GM21528 (cell line): ENCODE measurements at regions not wholly inside any gene's neighbourhood (a gene's known extent, or its start where the extent isn't known, plus 50 kb on each side); places are given as distances from the start of the nearest gene placed in this dataset.
"Not testable (repeated sequence)": the region's sequence is repeated elsewhere in the genome, so short reads cannot be mapped to it uniquely, and the experiment has no call there.

Source experiments
- ATAC-seq: cut with Tn5 transposase; IDR thresholded peaks from one replicate; pipeline ENCODE4 v1.9.1; 2021; ENCODE audit warnings: mild to moderate bottlenecking, moderate library complexity; ENCODE audit not compliant: unreplicated experiment, low FRiP score

DNA sequence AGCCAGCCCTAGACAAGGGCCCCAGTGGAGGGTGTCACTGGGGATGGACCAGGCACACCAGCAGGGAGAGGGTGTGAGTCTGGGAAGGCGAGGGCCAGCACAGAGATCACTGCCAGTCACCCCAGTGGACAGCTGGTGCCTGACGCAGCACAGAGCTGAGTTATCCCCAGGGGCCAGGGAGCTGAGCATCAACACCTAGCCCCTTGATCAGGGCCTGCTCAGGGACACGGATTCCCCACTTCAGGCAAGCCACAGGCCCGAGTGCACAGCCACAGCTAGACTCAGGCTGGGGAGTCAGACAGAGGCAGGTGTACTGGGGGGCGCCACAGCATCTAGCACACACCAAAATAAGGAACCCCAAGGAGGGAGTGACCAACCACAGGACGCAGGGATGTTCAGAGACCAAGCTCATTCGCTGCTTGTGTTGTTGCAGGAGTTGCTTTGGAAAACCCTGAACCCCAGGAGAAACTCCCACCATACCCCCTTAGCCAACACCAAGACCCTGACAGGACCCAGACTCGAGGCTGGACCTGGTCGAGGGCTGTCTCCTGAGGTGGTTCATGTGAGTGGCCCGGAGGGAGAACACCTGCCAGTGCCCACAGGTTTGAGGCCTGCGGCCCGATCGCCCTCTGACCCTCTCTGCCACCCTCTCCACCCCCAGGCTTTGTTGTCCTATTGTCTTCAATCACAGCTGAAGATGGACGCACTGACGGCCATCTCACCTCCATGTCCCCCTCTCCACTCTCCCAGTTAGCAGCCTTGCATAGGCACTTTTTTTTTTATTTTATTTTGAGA is 146.8 kb downstream of the TPRA1 start:
- no peak for ATAC-seq

- ATAC-seq = no peak
Observed at GRCh38 chr3:127442506-127442905, 148.0 kb downstream of the TPRA1 start.

DNA sequence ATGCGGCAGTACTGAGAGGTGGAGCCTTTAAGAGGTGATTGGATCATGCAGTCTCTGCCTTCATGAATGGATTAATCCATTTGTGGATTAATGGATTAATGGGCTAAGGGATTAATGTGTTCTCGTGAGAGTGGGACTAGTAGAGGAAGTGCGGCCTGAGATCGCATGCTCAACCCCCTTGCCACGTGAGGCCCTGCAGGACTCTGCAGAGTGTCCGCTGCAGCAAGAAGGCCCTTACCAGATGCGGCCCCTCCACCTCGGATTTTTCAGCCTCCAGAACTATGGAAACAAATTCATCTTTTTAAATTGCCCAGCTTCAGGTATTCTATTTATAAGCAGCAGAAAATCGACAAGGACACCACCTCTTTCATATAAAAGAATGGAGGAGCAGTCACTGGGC is 148.8 kb downstream of the TPRA1 start:
- no peak for ATAC-seq

DNA sequence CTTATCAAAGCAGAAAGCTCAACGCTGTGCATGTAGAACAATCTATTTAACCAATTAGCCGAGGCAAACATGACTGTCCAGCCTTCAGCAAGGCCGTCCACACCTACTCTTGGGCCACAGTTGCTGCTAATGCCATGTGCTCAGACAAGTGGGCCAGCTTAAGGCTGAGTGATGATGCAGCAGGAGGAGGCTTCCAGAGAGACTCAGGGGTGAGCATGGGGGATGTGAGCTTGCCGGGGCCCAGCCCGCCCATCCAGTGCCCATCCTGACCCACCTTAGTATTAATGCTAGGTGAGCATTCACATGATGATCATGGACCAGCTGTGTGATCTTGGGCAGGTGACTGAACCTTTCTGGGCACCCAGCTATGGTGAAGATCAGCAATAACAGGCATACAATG is 150.1 kb downstream of the TPRA1 start:
- ATAC-seq = no peak

DNA sequence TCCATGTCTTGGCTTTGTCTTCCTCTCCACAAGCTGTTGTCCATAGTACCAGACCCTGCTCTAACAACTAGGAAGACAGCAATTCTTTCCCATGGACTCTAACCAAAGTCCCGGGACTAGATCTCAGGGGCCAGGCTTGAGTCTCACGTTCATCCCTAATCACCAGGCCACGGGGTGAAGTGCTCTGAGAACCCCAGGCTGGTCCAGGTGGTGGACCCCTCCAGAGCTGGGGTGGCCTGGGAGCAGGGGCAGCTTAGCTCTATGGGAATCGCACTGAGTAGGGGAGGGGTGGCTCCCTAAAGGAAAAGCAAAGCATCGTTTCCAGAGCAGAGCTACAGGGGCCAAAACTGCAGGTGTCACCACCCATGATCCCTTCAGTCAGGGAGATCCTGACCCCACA is 150.9 kb downstream of the TPRA1 start:
- ATAC-seq = no peak

DNA sequence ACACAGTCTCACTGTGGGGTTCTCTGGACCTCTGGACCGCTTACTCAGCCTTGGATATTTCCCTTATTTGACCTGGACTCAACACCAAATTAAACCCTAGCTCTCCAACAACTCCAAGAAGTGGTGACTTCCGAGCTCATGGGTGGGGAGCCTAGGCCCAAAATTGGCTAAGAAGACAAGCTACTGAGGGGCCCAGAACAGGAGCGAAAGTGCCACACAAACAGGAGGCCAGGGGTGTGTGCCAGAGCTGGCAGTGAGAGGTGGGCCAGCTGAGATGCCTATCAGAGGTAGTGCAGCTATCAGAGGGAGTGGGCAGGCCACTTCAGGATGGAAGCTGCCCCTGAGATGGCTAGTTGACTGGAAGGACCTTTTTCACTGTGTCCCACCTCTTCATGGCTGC is 151.1 kb upstream of the PRR20G start:
- ATAC-seq = no peak

DNA sequence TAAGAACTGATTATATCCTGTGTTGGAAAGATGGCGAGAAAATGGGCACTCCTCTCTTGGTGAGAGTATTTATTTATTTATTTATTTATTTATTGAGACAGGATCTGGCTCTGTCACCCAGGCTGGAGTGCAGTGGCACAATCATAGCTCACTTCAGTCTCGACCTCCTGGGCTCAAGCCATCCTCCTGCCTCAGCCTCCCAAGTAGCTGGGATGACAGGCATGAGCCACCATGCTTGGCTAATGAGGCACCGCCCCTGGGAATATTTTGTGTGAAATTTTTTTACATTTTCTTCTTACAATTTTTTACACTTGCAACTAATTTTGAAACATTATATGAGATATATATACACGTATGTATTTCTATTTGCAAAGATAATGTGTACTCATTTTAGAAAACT is 150.5 kb upstream of the PRR20G start:
- no peak for ATAC-seq

DNA sequence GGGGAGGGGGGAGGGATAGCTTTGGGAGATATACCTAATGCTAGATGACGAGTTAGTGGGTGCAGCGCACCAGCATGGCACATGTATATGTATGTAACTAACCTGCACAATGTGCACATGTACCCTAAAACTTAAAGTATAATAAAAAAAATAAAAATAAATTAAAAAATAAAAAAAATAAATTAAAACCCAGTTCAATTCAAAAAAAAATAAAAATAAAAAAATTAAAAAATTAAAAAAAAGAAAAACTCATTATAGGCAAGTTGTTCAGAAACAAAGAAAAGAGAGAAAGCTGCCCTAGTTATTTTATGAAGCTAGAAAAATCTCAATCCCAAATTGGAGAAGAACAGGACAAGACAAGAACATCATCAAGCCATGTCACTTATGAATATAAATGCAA is 147.5 kb upstream of the PRR20G start:
- ATAC-seq = not testable (repeated sequence)

- no peak for ATAC-seq
Observed at GRCh38 chr3:127431066-127431465, 143.2 kb upstream of the PRR20G start.

DNA sequence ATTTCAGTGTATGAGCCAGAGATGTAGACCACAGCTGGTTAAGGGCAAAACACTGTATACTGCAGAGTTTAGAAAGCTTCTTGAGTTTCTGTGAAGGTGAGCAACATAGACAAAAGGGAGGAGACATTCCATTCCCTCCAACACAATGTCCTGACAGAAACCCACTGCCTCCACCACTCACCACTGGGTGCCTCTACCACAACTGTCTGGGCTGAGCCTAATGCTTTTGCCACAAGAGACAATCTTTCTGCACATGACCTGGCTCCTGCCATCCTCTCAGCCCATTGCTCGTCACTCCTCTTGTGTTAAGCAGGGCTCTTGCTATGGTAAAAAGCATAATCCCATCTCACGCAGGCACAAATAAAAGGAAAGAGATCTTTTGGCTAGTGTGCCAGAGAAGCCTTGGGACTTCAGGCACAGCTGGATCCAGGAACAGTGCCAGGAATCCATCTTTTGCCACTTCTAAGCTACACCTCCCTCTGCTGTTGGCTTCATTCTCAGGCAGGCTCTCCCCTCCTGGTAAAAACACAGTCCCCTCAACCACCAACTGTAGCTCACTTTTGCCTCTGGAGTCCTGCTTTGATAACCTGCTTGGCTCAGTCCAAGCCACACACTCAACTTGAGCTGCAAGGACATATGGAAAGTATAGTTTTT is 140.6 kb upstream of the PRR20G start:
- no peak for ATAC-seq

- ATAC-seq = no peak
Observed at GRCh38 chr3:127427666-127428065, 139.8 kb upstream of the PRR20G start.

GRCh38 chr3:127427156-127427555 is 139.3 kb upstream of the PRR20G start:
- ATAC-seq = no peak

DNA sequence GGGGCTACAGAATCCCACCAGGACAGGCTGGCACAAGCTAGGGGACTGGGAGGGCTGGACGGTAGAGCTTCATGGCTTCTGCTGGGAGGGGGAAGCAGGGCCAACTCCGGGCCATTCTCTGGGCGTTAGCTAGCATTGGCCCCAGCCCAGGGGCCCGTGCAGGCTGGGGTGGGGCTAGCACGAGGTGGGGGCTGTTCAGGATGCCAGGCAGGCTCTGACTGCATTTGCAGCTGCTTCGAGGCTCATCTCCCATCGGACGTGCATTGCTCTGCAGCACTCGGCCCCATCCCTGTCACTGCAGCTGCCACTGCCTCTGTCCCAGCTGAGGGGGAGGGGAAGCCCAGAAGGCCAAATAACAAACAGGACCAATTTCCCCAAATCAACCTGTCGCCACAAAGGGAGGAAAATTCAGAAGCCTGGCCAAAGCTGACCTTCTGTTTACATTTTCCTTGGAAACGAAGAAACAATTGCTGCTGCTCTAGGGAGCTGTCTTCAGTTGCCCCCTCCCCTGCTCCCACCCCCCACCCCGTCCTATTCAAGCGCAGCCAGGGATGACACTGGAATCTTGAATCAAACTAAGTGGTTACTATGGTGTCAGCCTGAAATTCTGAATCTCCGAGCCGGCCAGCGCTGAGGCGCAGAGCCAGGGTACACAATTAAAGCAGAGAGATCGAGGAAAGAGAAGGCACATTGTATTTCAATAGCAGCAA is 138.8 kb upstream of the PRR20G start:
- ATAC-seq = no peak

GRCh38 chr3:127425505-127426443 is 137.9 kb upstream of the PRR20G start:
- no peak for ATAC-seq

DNA sequence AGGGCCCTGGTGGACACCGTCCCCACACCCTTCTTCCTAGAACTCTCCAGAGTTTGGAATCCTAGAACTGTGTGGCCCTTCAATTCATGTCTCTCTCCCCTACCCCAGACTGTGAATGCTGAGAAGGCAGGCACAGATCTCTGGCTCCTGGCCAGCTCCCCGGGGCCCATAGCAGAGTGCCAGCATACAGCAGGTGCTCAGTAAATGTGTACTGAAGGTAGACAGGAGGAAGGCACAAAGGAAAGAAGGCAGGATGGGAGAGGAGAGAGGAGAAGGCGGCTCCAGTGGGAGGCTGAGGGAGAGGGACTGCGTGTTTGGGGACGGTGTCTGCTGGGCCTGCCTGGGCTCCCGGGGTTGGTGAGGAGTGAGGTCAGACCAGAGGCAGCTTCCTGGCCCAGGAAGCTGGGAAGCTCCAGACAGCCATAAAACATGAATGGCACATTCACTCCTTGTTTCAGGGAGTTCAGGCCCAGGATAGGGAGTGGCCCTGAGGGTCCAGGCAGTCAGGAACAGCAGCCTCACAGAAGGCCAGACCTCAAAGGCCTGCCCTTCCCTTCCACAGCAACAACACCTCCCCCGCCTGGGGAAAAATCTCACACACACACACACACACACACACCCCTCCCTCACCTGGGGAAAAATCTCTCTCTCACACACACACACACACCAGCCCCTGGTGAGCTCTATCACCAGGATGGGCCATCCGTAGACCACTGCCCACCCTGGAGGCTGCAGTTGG is 137.1 kb upstream of the PRR20G start:
- ATAC-seq = no peak

DNA sequence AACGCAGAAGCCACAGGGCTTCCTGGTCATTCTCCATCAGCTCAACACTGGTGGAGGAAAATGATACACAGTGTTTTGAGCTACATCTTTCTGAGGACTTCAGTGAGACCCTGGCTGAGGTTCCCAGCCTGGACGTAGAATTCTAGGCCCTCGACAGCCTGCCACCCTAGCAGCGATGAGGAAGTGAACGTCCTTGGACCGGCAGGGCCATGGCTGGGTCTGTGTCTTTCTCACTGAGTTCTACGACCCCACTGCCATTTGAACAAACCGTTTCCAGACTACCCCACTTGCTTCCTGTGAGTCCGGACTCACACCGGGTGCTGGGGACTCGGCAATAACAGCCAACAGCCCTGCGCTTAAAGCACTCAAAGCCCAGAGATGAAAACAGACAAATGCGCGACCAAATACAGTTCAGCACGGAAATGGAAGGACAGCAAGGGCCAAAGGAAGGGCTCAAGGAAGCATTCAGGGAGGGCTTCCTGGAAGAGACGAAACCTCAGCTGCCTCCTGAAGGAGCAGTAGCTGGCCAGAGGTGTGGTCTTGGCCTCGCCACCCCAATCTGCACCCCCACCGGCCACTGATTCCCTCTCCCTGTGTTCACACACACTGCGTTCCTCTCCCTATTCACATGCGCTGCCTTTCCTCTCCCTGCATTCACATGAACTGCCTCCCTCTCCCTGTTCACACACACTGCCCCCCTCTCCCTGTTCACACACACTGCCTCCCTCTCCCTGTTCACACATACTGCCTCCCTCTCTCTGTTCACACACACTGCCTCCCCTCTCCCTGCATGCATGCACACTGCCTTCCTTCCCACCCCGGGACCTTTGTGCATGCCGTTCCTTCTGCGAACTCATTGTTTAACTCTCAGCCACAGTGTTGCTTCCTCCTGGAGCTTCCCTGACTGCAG is 136.3 kb upstream of the PRR20G start:
- no peak for ATAC-seq

- no peak for ATAC-seq
Observed at GRCh38 chr3:127422663-127423375, 135.0 kb upstream of the PRR20G start.

GRCh38 chr3:127421943-127422662 is 134.3 kb upstream of the PRR20G start:
- ATAC-seq = no peak
